HG03066 (cell line): ENCODE measurements at regions not wholly inside any gene's neighbourhood (a gene's known extent, or its start where the extent isn't known, plus 50 kb on each side); places are given as distances from the start of the nearest gene placed in this dataset.
"Not testable (repeated sequence)": the region's sequence is repeated elsewhere in the genome, so short reads cannot be mapped to it uniquely, and the experiment has no call there.

Source experiments
- ATAC-seq: cut with Tn5 transposase; IDR thresholded peaks from one replicate; pipeline ENCODE4 v1.9.1; 2021; ENCODE audit warnings: low read depth; ENCODE audit not compliant: unreplicated experiment

DNA sequence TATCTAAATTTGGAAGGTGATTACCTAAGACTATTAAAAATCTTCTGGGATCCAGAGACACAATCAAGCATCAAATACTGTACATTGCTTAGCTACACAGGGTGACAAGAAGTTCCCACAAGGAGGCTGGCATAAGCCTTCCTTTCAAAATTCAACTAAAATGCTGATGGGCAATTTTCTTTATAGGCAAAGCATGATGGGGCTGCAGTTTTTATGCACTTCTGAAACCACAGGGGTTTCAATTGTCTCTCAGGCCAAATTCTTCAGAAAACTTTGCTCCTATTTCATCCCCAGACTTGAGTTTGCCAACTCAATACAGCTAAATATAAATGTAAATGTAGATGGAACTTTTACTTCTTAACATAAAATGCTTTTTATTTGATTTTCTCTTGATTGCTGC lies 241.6 kb downstream of the ZPLD1 start:
- ATAC-seq: no peak

- no peak for ATAC-seq
Measured at GRCh38 chr3:102682741-102683140, 247.9 kb downstream of the ZPLD1 start.

- no peak for ATAC-seq
Measured at GRCh38 chr3:102686792-102687191, 252.0 kb downstream of the ZPLD1 start.

DNA sequence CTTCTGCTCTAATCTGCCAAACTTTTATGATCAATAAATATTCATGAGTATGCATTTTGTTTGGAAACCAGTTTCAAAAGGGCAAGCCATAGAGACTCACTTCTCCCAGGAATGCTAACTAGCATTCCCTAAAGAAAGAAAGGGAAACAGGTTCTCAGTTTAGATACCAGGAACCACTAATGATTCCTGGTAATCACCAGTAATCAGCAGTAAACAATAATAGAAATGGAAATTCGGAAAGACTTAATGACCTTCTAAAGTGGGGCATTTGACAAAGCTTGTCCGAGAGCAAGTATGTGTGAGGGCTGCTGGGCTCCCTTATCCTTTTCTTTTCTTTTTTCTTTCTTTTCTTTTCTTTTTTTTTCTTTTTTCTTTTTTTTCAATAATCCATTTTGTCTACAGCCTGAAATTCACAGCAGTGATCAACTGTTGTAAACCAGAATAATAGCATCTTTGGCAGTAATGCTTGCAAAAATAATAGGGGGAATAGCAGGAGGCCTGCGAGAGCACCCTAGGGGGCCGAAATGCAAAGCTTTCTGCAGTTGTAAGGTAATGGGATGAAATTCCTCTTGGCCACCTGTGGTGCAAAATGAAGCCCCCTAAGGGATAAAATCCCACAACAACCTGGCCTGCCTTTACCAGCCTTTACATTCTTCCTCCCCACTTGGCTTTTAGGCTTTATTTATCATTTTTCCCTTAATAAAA lies 253.2 kb downstream of the ZPLD1 start:
- ATAC-seq: no peak

- ATAC-seq: no peak
Measured at GRCh38 chr3:102688556-102688930, 253.7 kb downstream of the ZPLD1 start.

DNA sequence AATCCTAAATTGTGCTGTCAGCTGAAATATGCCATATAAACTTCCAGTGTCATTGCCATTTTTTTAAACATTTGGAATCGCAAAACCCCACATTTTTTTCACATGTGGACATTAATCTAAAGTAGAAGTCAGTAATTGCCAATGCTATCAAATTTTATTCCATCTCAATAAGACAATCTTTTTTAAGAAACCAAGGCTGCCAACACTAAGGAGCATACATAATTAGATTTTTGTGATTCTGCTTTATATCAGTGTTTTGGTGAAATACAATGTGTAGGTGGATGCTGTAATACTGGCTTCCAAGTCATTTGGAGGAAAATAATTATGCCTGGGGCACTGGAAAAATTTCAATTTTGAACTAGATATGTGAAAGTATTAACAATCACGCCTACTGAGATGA lies 256.7 kb downstream of the ZPLD1 start:
- ATAC-seq: no peak

- no peak for ATAC-seq
Measured at GRCh38 chr3:102699104-102699818, 264.4 kb downstream of the ZPLD1 start.

DNA sequence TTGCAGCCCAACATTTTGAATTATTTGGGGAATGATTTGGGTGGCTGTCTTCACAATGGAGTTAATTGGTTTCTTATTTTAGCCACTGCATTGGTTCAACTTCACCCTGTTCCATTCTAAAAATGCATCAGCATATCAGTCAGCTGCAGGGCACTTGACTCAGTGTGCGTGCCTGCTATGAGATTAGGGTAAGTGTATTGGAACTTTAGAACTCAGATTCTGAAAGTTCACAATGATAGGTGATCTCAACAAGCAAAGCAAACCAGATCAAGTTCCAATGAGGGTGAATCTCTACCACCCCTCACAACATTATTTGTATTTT lies 265.0 kb downstream of the ZPLD1 start:
- no peak for ATAC-seq

GRCh38 chr3:102712896-102713295 lies 278.1 kb downstream of the ZPLD1 start:
- ATAC-seq: no peak

DNA sequence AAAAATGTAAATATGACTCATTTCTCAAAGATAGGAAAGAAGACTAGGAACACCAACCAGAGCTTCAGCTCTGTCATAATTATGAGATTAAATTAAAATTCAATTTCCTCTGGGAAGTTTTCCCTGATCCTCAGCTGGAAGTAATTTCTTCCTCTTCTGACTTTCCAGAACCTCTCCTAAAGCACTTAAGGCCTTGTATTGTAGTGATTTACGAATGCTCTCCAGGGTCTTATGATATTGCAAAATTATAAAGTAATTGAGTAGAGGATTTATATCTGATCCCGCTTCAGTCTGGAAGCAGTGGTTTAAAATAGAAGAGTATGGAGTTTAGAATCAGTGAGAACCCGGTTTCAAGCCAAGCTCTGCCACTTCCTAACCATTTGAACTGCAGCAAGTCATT lies 279.8 kb downstream of the ZPLD1 start:
- no peak for ATAC-seq

GRCh38 chr3:102715030-102715697 lies 280.3 kb downstream of the ZPLD1 start:
- ATAC-seq: peak; percentile 92

DNA sequence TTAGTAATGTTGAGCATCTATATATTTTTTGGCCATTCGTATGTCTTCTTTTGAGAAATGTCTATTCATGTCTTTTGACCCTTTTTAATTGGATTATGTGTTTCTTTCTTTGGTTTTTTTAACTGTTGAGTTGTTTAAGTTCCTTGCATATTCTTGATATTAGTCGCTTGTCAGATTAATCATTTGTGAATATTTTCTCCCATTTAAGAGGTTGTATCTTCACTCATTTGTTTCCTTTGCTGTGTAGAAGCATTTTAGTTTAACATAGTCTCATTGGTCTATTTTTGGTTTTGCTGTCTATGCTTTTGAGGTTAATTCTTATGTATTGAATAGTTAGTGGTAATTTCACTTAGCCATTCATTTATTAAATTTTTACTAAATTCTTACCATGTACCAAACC lies 283.8 kb downstream of the ZPLD1 start:
- no peak for ATAC-seq

DNA sequence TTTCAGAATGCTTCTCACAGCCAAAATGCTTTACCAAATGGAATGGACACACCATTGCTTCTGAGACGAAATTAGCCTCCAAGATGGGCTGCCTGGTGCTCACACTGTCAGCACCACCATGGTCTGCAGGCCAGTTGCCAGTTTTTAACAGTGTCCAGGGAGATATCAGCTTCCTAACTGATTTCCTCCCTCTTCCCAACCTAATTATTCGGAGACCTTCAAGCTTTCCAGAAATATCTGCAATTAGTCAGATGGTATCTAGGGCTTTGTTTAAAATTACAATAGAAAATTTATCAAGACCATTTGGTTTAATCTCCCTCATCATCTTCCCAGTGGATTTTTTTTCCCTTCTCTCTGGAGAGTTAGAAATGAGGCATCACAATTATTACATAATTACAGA lies 287.5 kb downstream of the ZPLD1 start:
- ATAC-seq: no peak

DNA sequence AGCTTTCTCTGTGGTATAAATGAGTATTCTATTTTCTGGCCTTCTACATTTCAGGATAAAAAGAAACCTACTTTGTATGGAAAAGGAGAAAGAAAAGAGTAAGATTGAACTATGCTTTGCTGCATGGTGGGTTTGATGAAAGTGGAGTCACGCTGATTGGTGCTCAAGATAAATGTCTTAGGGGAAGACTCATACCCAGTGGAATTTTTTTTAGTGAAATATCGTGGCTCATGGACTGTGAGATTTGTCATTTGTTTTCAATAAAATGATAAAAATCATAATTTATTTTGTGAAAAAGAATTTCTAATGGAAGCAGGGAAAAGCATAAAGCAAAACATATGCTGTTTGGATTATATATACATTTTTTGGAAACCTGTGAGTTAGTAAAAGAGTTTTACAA lies 292.5 kb downstream of the ZPLD1 start:
- no peak for ATAC-seq

DNA sequence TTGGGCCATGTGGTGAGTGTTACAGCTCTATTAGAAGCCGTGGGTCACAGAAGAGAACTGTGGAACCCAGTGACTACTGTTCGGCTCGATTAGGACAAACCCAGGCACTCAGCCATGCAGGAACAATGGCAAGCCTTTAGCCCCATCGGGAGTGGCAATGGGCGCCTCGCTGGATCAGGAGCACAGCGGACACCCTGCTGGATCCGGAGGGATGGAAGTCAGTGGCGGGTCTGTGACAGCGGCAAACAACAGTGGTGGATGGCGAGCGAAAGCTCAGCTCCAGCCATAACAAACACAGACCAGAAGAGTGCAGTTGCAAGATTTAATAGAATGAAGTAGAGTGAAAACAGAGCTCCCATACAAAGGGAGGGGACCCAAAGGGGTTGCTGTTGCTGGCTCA lies 297.8 kb downstream of the ZPLD1 start:
- ATAC-seq: not testable (repeated sequence)

GRCh38 chr3:102733791-102734563 lies 299.2 kb downstream of the ZPLD1 start:
- no peak for ATAC-seq

- ATAC-seq: no peak
Measured at GRCh38 chr3:102735311-102735710, 300.5 kb downstream of the ZPLD1 start.

DNA sequence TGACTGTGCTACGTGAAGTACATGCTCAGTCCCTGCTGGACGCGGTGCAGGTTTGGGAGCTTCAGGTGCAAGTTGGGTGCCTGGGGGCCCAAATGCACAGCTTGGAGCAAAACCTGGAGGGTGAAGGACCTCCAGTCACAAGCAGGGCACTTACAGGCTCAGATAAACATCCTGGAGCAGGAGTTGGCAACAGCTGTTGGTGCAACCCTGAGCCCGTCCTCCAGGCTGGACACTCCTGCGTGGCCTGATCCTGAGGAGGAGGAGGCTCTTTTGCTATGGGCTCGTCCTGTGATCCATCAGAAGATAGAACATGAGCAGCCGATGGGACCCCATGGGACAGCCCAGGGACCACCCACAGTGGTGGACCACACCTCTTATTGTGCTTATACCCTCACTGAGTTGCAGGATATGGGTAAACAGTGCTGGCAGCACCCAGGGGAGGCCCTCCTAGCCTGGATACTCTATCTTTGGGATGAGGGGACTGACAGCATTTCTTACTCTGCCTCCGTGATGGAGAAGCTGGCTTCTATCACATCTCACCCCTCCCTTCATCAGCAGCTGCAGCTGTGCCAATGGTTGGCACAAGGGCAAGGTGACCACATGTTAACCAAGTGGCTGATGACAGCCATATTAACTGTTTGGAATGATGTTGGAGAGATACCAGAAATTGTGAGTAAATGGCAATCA lies 301.6 kb downstream of the ZPLD1 start:
- no peak for ATAC-seq

- ATAC-seq: no peak
Measured at GRCh38 chr3:102736975-102737304, 302.1 kb downstream of the ZPLD1 start.

DNA sequence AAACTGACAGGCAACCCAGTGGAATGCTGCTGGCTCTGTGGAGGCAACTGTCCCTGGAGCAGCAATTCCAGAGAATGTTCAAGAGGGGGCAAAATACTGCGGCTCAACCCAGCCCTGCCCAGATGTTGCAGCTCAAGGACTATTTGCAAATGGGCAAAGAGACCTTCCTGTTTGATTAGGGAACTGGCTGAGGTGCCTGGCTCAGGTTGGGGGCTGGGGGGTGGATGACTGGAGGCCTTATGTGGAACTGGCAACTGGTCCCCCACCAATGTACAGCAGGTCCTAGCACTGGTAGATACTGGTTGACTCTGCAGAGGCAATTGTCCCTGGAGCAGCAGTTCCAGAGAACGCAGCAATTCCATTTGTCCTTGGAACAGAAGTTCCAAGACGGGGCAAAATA lies 302.5 kb downstream of the ZPLD1 start:
- ATAC-seq: no peak

DNA sequence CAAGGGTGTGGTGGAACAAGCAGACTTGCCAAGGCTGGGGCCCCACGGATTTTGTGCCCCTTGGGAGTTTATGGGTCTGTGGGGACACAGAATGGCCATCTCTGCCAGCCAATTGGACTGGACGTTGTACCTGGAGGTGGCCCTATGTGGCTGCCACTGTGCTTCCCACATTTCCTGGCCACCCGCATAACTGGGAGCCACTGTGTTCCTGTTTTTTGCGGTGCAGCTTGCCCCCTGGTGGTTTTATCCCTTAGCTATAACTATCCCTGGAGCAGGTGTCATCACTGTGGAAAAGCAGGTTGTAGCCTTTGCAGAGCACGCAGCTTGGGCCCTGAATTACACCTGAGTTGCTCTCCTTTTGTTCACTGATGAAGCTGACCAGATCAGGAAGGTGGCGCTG lies 306.3 kb downstream of the ZPLD1 start:
- no peak for ATAC-seq
